ENCODE measurements at regions not wholly inside any gene's neighbourhood (a gene's known extent, or its start where the extent isn't known, plus 50 kb on each side); places are given as distances from the start of the nearest gene placed in this dataset.
A peak's percentile ranks its signal among the peaks of the same experiment; 100 is the strongest.

- DNase-seq: peak; percentile 14
These were observed 143.4 kb upstream of the RPS6KA2 start for GRCh38 chr6:166770216-166771116.

- no peak for DNase-seq
These were observed 142.6 kb upstream of the RPS6KA2 start for GRCh38 chr6:166769648-166770047.

- no peak for DNase-seq
These were observed 141.7 kb upstream of the RPS6KA2 start for GRCh38 chr6:166768761-166769160.

- DNase-seq: no peak
These were observed 140.2 kb upstream of the RPS6KA2 start for GRCh38 chr6:166767230-166767629.

- no peak for DNase-seq
These were observed 139.7 kb upstream of the RPS6KA2 start for GRCh38 chr6:166766769-166767168.

GRCh38 chr6:166765234-166765541, 138.1 kb upstream of the RPS6KA2 start:
- no peak for DNase-seq

- DNase-seq: no peak
These were observed 137.6 kb upstream of the RPS6KA2 start for GRCh38 chr6:166764473-166765233.

GRCh38 chr6:166763606-166764472, 136.8 kb upstream of the RPS6KA2 start:
- no peak for DNase-seq

- DNase-seq: no peak
These were observed 134.8 kb upstream of the RPS6KA2 start for GRCh38 chr6:166761801-166762200.

- DNase-seq: no peak
These were observed 133.2 kb upstream of the RPS6KA2 start for GRCh38 chr6:166760288-166760687.

GRCh38 chr6:166758136-166758704, 131.2 kb upstream of the RPS6KA2 start:
- no peak for DNase-seq

GRCh38 chr6:166757232-166758135, 130.4 kb upstream of the RPS6KA2 start:
- peak; percentile 32 for DNase-seq

GRCh38 chr6:166754218-166755030, 127.4 kb upstream of the RPS6KA2 start:
- no peak for DNase-seq

GRCh38 chr6:166752928-166753721, 126.1 kb upstream of the RPS6KA2 start:
- no peak for DNase-seq

- DNase-seq: no peak
These were observed 125.0 kb upstream of the RPS6KA2 start for GRCh38 chr6:166752097-166752496.

- peak; percentile 43 for DNase-seq
These were observed 124.1 kb upstream of the RPS6KA2 start for GRCh38 chr6:166751051-166751595.

GRCh38 chr6:166750108-166750793, 123.2 kb upstream of the RPS6KA2 start:
- no peak for DNase-seq

- DNase-seq: no peak
These were observed 122.6 kb upstream of the RPS6KA2 start for GRCh38 chr6:166749666-166750065.
